Mesendoderm (in vitro differentiated cells): ENCODE measurements at regions not wholly inside any gene's neighbourhood (a gene's known extent, or its start where the extent isn't known, plus 50 kb on each side); places are given as distances from the start of the nearest gene placed in this dataset.
"Not testable (repeated sequence)": the region's sequence is repeated elsewhere in the genome, so short reads cannot be mapped to it uniquely, and the experiment has no call there.

ENCODE experiments used
- DNase-seq: peaks from one replicate; pipeline ENCODE4 v3.0.0; 2013
- H2AK5ac ChIP-seq: 2 replicates; pipeline ENCODE4 v1.6.1; 2013; ENCODE audit warnings: low read length, inconsistent platforms
- H2BK120ac ChIP-seq: 2 replicates; pipeline ENCODE4 v1.6.1; 2013; ENCODE audit warnings: low read depth, mild to moderate bottlenecking, low read length, moderate library complexity, mixed read lengths
- H2BK15ac ChIP-seq: replicated peaks from 2 replicates; pipeline ENCODE4 v1.6.1; 2013; ENCODE audit warnings: low read depth, mild to moderate bottlenecking, moderate library complexity
- H2BK5ac ChIP-seq: 2 replicates; pipeline ENCODE4 v1.6.1; 2013; ENCODE audit warnings: low read length, inconsistent platforms
- H3K18ac ChIP-seq: 2 replicates; pipeline ENCODE4 v1.6.1; 2013; ENCODE audit warnings: mild to moderate bottlenecking, low read length, mixed read lengths
- H3K23ac ChIP-seq: one replicate; pipeline ENCODE4 v1.6.1; 2013; ENCODE audit warnings: low read length
- H3K27ac ChIP-seq: 2 replicates; pipeline ENCODE4 v1.5.1; 2013; ENCODE audit warnings: low read depth, mild to moderate bottlenecking, inconsistent platforms, low read length, moderate library complexity
- H3K27me3 ChIP-seq: 2 replicates; pipeline ENCODE4 v1.6.1; 2013; ENCODE audit warnings: low read length, control low read depth, mild to moderate bottlenecking, inconsistent platforms; ENCODE audit not compliant: insufficient read depth, poor library complexity
- H3K36me3 ChIP-seq: 2 replicates; pipeline ENCODE4 v1.6.1; 2013; ENCODE audit warnings: low read length, inconsistent platforms; ENCODE audit not compliant: control insufficient read depth, insufficient read depth
- H3K4ac ChIP-seq: one replicate; pipeline ENCODE4 v1.6.1; 2013; ENCODE audit warnings: low read depth, mild to moderate bottlenecking, low read length, moderate library complexity
- H3K4me1 ChIP-seq: 2 replicates; pipeline ENCODE4 v1.6.1; 2013; ENCODE audit warnings: low read depth, low read length, inconsistent platforms; ENCODE audit not compliant: control insufficient read depth
- H3K4me2 ChIP-seq: 2 replicates; pipeline ENCODE4 v1.6.1; 2013; ENCODE audit warnings: low read length
- H3K4me3 ChIP-seq: 2 replicates; pipeline ENCODE4 v1.5.1; 2013; ENCODE audit warnings: mild to moderate bottlenecking, low read length
- H3K56ac ChIP-seq: one replicate; pipeline ENCODE4 v1.6.1; 2013; ENCODE audit warnings: low read length
- H3K79me1 ChIP-seq: 2 replicates; pipeline ENCODE4 v1.6.1; 2013; ENCODE audit warnings: low read length, inconsistent platforms
- H3K79me2 ChIP-seq: 2 replicates; pipeline ENCODE4 v1.6.1; 2013; ENCODE audit warnings: mild to moderate bottlenecking, low read length; ENCODE audit not compliant: control insufficient read depth, insufficient read depth
- H3K9ac ChIP-seq: 2 replicates; pipeline ENCODE4 v1.6.1; 2013; ENCODE audit warnings: low read length, inconsistent platforms
- H4K5ac ChIP-seq: one replicate; pipeline ENCODE4 v1.6.1; 2013; ENCODE audit warnings: low read length
- H4K8ac ChIP-seq: one replicate; pipeline ENCODE4 v1.6.1; 2013; ENCODE audit warnings: low read depth, mild to moderate bottlenecking, control low read depth, low read length, moderate library complexity
- WGBS: extraction: QIAGEN DNeasy Blood & Tissue Kit; methylation state at CpG from one replicate; pipeline ENCODE4 v1.1.7; 2013; ENCODE audit warnings: low lambda C conversion rate, missing lambda C conversion rate; ENCODE audit not compliant: insufficient coverage; ENCODE audit errors: extremely low coverage; 5-methylcytosine and 5-hydroxymethylcytosine counted together

DNA sequence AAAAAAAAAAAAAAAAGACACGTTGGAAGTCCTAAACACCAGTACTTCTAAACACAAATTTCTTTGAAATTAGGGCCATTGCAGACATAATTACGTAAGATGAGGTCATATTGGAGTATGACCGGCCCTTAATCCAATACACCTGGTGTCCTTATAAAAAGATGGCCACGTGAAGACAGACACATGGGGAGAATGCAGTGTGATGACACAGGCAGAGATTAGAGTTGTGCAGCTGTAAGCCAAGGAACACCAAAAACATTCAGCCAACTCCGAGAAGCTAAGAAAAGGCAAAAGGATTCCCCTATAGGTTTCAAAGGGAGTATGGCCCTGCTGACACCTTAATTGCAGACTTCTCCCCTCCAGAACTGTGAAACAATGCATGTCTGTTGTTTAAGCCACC is 379.0 kb upstream of the PDZRN3 start:
- Histone ChIP-seq H2BK15ac (no peak overlapping the region), H2AK5ac (no peak overlapping the region), H3K18ac (no peak overlapping the region), H4K5ac (no peak overlapping the region), H3K79me1 (no peaks in the 10 kb centered on the region), H3K56ac (no peak overlapping the region), H3K79me2 (no peaks in the 10 kb centered on the region), H3K4me2 (no peak overlapping the region), H3K4me3 (no peak overlapping the region), H3K23ac (no peak overlapping the region), H2BK5ac (no peak overlapping the region), H3K9ac (no peak overlapping the region), H4K8ac (no peak overlapping the region), H3K4ac (no peak overlapping the region), H3K27me3 (no peaks in the 10 kb centered on the region), H3K36me3 (no peaks in the 10 kb centered on the region), H3K27ac (no peak overlapping the region), H3K4me1 (no peaks in the 10 kb centered on the region), H2BK120ac (no peak overlapping the region)
- no CpG with 5 or more reads among the region's 5 CpGs for WGBS
- no peak for DNase-seq

DNA sequence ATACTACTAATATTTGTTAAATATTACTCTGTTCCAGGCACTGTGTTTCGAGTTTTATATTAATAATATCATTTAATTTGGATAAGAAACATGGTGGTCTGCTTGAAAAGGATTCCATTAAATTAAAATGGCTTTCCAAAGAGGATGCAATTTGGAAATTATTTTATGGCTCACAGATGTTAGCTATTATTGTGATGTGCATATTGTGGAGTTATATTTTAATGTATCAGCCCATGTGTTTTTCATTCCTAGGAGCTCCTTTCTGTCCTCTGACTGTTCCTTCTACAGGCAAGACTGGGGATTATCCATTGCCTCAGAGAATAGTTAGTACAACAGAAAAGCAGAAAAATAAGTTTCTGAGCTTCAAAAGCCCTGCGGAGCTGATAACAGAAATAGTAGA is 376.7 kb upstream of the PDZRN3 start:
- Histone ChIP-seq H3K36me3 (no peaks in the 10 kb centered on the region), H2BK15ac (no peak overlapping the region), H3K4me1 (no peaks in the 10 kb centered on the region), H3K9ac (no peak overlapping the region), H3K56ac (no peak overlapping the region), H2BK120ac (no peak overlapping the region), H3K79me1 (no peaks in the 10 kb centered on the region), H3K23ac (no peak overlapping the region), H3K27me3 (no peaks in the 10 kb centered on the region), H3K4me3 (no peak overlapping the region), H2BK5ac (no peak overlapping the region), H4K5ac (no peak overlapping the region), H3K27ac (no peak overlapping the region), H3K79me2 (no peaks in the 10 kb centered on the region), H3K4ac (no peak overlapping the region), H3K4me2 (no peak overlapping the region), H4K8ac (no peak overlapping the region), H3K18ac (no peak overlapping the region), H2AK5ac (no peak overlapping the region)
- no CpG with 5 or more reads among the region's 2 CpGs for WGBS
- no peak for DNase-seq

DNA sequence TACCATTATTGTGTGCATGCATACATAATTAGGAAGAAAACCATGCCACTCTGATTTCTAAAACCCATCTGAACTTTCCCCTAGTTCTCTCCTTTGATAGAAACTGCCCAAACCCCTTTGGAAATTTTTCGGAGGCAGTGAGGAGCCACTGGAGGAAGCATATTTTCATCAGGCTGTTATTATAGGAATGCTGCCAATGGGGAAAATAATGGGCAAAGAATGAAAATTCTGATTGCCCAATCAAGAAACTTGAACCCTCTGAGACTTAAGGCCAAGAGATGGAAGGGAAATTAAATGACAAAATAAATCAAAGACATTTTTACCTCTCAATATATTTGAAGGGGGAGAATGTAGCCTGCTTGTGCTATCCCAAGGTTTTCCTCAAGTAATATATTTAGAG is 376.0 kb upstream of the PDZRN3 start:
- Histone ChIP-seq H3K18ac (no peak overlapping the region), H3K4ac (no peak overlapping the region), H3K9ac (no peak overlapping the region), H3K4me1 (no peaks in the 10 kb centered on the region), H3K4me3 (no peak overlapping the region), H3K79me1 (no peaks in the 10 kb centered on the region), H4K8ac (no peak overlapping the region), H2BK15ac (no peak overlapping the region), H2AK5ac (no peak overlapping the region), H2BK5ac (no peak overlapping the region), H3K79me2 (no peaks in the 10 kb centered on the region), H2BK120ac (no peak overlapping the region), H3K36me3 (no peaks in the 10 kb centered on the region), H3K56ac (no peak overlapping the region), H3K23ac (no peak overlapping the region), H4K5ac (no peak overlapping the region), H3K4me2 (no peak overlapping the region), H3K27me3 (no peaks in the 10 kb centered on the region), H3K27ac (no peak overlapping the region)
- no peak for DNase-seq
- no CpG with 5 or more reads among the region's 1 CpG for WGBS

DNA sequence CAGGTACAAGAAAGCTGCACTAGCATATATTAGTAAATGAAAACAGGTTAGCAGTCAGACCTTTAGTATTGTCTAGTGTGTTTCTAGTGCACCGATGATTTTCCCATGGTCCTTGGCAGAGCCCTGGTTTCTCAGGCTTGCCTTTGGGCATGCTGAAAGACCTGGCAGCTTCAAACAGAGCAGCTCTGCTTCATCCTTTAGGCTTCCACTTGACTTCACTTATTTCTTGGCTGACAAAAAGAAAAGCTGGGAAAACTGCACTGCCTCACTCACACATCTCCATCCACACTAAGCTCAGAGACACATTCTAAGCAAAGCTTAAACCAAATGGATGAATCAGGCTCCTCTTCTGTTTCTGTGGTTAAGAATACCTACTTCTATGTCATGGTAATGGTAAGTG is 374.8 kb upstream of the PDZRN3 start:
- H3K4ac ChIP-seq: no peak overlapping the region
- no peak overlapping the region for H3K4me2 ChIP-seq
- no peak overlapping the region for H2AK5ac ChIP-seq
- no peak overlapping the region for H2BK120ac ChIP-seq
- no peak overlapping the region for H3K18ac ChIP-seq
- no peaks in the 10 kb centered on the region for H3K4me1 ChIP-seq
- H3K36me3 ChIP-seq: no peaks in the 10 kb centered on the region
- no peak overlapping the region for H4K8ac ChIP-seq
- no CpG with 5 or more reads among the region's 1 CpG for WGBS
- H3K79me2 ChIP-seq: no peaks in the 10 kb centered on the region
- no peak overlapping the region for H2BK15ac ChIP-seq
- no peak overlapping the region for H3K56ac ChIP-seq
- DNase-seq: no peak
- no peak overlapping the region for H2BK5ac ChIP-seq
- H3K27ac ChIP-seq: no peak overlapping the region
- H4K5ac ChIP-seq: no peak overlapping the region
- H3K4me3 ChIP-seq: no peak overlapping the region
- H3K79me1 ChIP-seq: no peaks in the 10 kb centered on the region
- H3K27me3 ChIP-seq: no peaks in the 10 kb centered on the region
- no peak overlapping the region for H3K23ac ChIP-seq
- H3K9ac ChIP-seq: no peak overlapping the region

DNA sequence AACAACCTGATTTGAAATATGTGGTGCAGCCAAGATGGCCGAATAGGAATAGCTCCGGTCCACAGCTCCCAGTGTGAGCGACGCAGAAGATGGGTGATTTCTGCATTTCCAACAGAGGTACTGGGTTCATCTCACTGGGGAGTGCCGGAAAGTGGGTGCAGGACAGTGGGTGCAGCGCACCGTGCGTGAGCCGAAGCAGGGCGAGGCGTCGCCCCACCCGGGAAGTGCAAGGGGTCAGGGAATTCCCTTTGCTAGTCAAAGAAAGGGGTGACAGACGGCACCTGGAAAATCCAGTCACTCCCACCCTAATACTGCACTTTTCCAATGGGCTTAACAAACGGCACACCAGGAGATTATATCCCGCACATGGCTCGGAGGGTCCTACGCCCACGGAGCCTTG is 365.9 kb upstream of the PDZRN3 start:
- no CpG with 5 or more reads among the region's 19 CpGs for WGBS
- not testable (repeated sequence) for H2BK5ac ChIP-seq, H3K79me2 ChIP-seq, H3K4me2 ChIP-seq, H3K56ac ChIP-seq, H2AK5ac ChIP-seq, H3K36me3 ChIP-seq, H2BK15ac ChIP-seq, H3K79me1 ChIP-seq, H3K9ac ChIP-seq, H3K23ac ChIP-seq, H3K4me1 ChIP-seq, H3K4me3 ChIP-seq, H3K4ac ChIP-seq, H4K8ac ChIP-seq, H3K18ac ChIP-seq, H3K27ac ChIP-seq, DNase-seq, H3K27me3 ChIP-seq, H2BK120ac ChIP-seq, H4K5ac ChIP-seq

DNA sequence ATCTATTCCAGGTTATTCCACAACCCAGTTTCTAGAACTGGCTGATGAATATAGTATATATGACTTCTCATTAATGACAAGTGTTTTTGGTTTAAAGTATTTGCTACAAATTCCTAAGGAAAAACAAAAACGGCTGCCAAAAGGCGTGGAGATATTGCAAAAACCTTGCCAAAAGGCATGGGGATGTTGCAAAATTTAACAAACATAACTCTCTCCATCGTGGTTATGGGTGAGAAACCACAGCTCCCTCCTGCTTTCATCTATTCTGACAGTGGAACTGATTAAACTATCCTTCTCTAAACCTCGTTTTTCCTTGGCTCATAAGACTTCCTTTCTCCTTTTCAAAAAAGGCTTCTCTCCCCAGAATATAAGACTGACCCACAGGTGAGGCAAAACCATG is 342.0 kb upstream of the PDZRN3 start:
- Histone ChIP-seq H3K56ac (no peak overlapping the region), H2BK5ac (no peak overlapping the region), H3K9ac (no peak overlapping the region), H3K4me2 (no peak overlapping the region), H4K5ac (no peak overlapping the region), H3K79me1 (no peaks in the 10 kb centered on the region), H3K79me2 (no peaks in the 10 kb centered on the region), H3K27me3 (no peaks in the 10 kb centered on the region), H2AK5ac (no peak overlapping the region), H3K23ac (no peak overlapping the region), H2BK120ac (no peak overlapping the region), H3K4ac (no peak overlapping the region), H3K36me3 (no peaks in the 10 kb centered on the region), H3K18ac (no peak overlapping the region), H4K8ac (no peak overlapping the region), H3K4me3 (no peak overlapping the region), H3K4me1 (no peaks in the 10 kb centered on the region), H3K27ac (no peak overlapping the region), H2BK15ac (no peak overlapping the region)
- WGBS: no CpG with 5 or more reads among the region's 4 CpGs
- no peak for DNase-seq
